ENCODE measurements at regions not wholly inside any gene's neighbourhood (a gene's known extent, or its start where the extent isn't known, plus 50 kb on each side); places are given as distances from the start of the nearest gene placed in this dataset.
"Not testable (repeated sequence)": the region's sequence is repeated elsewhere in the genome, so short reads cannot be mapped to it uniquely, and the experiment has no call there.

DNA sequence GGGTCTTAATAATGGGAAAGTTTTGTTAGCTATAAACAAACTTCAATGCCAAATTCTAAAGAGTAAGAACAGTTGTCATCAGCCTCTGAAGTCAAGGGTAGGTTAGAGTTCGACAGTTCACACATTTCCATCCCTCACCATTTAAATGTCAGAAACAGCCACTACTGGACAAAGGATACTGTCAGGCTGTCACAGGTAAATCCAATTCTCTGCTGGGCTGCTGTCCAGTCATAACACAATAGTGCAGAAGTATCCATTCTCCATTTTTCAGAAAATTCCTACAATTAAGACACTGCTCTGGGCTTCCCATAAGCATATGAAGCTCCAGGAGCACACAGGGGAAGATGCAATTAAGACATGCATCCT is 221.4 kb downstream of the RPS29 start:
- no peak for DNase-seq

DNA sequence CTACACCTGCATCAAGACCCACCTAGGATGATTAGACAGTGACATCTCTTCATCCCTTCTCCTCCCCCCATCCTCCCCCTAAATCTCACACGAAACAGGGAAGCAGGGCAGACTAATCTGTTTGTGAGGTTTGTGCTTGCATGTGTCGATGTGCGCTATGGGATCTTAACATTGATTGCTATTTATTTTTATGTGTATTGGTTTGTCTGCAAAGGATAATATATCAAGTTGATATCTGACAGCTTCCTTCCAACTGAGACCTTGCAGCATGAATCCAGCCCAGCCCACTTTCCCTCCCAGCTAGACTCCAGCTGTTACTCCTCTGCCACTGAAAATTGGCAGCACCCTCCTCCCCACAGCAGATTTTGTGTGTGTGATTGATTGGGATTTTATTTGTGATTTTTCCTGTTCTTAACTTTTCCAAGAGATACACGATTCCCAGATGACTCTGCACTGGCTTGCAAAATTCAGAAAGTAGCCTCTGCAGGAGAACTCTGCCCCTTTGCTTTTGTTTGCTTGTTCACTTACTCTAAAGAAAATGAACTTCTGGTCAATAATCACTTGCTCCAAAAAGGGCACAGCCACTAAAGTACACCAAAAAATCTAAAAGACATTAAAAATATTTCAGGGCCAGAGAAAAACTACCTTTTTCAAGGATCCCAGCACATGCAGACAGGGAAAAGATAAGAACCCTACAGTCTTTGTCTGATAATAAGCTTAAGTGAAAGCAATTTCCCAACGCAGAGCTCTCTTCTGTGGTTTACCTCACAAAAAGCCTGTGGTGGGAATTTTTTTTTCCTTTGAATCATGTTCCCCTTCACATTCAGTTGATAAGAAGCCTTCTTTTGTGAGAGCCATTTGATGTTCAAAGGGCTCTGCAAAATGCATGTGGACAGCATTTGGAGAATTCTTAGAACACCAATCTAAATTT is 222.1 kb downstream of the RPS29 start:
- no peak for DNase-seq

DNA sequence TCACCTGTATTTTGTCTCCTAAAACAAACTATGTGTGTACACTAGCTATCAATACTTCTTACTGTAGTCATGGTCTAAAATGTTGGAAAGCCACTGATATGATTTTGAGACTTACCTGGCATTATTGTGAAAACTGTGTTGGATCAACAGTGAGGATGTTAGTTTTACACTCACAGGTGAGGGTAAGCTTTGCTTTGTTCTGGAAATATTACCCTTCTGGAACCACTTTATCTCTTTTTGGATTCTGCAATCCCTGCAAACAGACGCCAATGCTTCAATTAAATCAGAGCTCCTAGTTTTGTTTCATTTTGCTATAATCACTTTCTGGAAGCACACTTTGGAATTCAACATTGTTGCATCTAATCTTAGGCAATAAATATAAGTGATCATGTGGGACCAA is 223.3 kb downstream of the RPS29 start:
- no peak for DNase-seq

DNA sequence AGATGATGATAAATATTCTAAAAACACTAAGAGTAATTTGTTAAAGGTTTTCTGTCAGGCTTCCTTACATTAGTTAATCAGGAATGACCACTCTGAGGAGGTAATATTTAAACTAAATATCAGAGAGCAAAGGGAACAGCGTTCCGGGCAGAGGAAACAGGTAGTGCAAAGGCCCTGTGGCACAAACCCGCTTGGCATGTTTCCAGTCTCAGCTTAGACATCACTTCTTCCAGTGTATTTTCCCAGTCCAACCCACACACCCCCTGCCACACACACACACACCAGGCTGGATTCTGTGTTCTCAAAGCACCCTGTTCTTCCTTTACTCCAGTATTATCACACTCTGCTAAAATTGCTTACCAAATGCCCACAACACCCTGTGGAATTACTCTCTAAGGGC is 247.1 kb downstream of the RPS29 start:
- no peak for DNase-seq

DNA sequence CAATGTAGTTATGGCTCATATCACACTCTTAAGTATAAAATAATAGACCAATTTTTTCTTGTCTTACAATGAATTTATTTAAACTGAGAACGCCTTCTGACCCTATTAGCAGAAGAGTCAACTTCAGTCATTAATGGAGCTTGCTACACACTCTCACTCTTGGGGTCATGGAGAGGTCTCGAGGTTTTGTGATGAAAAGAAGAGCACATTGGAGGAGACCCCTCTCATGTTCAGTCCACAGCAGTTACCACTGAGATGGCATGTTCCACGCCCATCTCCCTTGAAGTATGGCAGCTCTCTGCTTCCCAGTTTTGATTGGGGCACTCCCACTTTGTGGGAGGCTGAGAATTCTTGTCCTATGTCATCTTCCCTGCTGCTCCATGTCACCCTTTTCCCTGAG is 266.4 kb downstream of the RPS29 start:
- DNase-seq = no peak

DNA sequence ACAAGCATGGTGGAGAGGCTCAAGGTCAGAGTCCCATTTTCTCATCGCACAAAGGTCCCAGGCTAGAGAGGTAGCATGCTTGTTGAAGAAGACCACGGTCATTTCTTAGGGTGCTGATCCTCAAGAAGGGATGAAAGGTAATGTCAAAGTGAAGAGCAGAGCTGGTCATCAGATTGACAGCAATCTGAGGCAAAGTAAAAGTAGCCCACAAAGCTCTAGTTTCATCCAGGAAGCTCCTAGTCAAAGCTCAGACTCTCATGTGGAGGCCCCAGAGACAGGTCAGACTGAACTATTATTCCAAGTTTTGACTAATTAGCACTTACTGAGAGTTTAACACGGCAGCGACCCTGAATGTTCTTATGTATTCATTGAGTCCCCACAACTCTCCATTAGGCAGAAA is 270.6 kb downstream of the RPS29 start:
- no peak for DNase-seq

DNA sequence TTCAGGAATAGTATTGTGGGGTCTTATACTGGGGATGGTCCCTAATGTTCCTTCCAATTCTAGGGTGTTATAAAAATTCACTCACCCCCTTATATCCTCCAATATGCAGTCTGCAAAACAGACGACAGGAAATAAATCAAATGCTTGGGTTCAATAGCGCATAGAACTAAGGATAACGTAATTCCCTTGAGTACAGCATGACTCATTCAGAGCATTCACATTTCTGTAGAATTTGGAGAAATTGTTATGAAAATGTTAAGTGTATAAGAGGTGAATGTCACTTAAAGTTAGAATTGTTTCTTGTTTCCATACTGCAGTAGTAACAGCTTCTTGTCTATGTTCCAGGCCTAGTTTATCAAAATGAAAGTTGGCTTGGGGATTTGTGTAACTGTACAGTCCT is 271.4 kb downstream of the RPS29 start:
- no peak for DNase-seq

DNA sequence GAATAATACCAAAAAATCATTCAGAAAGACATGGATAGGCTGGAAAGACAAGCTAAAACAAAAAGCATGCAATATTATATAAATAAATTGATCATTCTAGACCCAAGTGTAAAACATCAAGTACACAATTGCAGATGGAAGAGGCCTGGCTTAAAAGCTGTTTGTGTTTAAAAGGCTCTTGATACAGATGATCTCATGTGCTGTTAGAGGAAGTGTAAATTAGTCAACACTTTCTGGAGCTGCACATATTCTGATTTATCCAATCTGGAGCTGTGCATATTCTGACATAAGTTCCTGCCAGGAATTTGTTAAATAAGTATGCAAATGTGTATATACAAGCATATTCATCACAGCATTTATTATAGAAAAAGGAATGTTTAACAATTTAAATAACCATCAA is 273.1 kb downstream of the RPS29 start:
- DNase-seq = no peak

DNA sequence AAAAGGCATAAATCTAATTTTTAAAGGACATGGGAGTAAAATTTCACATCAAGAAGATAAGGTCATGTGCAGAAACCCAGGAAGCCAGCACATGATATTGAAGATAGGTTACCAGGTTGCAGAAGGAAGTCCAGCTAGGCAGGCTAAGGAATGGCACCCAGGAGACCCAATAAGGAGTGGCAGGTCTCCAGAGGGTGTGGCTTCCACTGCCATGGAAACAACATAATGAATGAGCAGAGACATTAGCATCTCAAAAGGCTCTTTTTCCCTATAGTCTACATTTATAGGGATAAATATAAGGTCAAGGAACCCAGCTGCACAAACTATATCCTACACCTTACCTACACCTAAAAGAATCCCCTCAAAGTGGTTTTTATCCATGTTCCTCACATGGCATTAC is 275.9 kb downstream of the RPS29 start:
- no peak for DNase-seq

DNA sequence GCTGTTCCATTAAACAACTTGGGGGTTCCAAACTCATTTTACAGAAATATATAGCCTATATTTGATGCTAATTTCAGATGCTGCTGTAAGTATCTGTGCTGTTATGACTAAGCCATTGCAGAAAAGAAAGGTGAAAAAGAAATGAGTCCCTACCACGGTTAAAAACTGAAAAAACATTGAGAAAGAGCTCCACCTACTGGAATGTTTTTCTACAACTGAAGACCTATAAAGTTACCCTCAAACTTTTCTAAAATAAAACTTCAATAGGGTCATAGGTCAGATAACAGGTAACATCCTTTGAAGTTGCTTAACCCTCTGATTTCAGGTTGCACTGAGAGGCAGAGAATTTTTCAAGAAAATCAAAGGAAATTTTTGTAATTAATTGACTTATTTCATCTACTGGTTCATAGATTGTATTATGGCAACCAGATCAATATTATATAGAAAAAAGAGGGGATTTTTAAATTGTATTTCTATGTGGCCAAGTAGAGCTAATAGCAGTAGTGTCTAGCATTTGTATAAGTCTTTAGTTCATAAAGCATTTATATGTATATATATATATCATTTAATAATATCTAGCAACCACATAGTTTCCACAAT is 279.9 kb downstream of the RPS29 start:
- DNase-seq = no peak

DNA sequence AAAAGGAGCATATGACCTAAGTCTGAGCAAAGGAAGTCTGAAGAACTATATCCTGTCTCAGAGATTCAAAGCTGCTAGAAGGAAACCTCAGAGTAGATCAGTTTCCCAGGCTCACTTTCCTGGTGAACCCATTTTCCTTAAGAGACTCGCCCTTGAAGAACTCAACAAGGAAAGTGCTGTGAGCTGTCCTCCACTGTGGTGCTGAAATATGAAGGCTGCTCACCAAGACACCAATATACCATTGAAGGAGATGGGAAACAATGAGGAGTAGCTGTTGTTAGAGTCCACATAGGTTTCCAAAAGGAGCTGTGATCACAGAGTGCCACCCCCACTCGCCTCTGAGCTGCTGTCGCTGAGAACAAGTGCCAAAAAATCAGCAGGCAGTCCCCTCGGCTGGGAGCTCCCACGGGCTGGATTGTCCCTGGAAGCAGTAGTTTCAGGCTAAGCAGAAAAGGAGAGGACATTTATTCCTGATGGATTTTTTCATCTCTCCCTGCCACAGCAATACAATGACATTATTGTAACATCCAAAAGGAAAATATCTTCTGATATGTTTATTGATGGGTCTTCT is 282.1 kb downstream of the RPS29 start:
- no peak for DNase-seq

DNA sequence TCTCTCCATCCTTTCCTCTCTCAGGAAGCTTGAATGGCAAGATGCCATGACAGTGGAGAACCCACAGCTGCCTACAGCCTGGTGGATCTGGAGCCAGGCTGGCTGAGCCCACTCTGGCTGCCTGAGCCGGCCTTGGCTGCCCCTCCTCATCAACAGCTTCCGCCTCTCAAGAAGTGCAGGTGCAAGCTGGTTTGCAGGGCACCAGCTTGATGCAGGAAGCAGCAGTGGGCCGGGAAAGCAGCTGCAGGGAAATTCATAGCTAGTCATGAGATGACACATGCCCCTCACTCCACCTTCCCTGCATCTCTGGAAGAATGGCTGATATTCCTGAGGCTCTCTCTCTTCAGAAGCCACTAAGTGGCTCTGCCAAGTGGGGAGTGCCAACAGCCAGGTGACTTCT is 289.1 kb downstream of the RPS29 start:
- no peak for DNase-seq

DNA sequence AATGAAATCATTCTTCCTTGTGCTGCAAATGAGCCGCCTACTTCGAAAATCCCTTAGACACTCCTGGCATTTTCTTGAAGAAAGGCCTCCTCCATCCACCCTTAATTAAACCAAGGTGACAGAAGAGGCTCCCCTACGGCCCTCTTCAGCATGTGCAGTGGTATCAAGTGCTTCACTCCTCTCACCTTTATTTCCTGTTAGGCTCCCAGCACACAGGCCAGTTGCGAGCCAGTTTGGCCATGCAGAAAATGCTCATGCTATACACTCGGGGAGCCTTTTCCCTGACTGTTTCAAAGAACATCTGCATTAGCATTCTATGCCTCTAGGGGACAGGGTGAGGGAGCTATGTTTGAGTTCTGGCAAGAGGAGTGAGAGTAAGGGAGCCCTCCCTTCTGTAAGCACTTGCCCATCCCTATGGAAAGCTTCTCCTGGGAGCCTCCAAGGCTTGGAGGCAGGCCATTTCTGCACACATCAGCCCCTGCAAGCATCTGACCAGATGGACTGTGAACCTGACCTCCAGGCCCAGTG is 291.5 kb downstream of the RPS29 start:
- DNase-seq = no peak

DNA sequence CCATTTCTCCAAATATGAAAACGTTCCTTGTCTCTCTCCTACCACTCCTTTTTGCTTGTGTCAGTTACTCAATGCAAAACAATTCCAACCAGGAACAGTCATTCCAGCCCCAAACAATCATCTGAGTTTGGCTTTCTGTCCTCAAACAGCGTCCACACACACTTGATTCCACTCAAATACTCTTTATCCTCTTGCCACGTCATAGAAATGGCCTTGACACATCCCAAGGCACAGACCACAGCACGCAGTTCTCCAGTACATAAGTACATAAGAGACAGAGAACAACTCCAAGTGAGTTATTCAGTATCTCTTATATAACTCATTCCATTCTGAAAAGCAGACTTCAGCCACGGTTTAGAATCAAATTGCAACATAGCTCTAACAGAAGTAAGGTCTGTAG is 299.2 kb downstream of the RPS29 start:
- DNase-seq = no peak

DNA sequence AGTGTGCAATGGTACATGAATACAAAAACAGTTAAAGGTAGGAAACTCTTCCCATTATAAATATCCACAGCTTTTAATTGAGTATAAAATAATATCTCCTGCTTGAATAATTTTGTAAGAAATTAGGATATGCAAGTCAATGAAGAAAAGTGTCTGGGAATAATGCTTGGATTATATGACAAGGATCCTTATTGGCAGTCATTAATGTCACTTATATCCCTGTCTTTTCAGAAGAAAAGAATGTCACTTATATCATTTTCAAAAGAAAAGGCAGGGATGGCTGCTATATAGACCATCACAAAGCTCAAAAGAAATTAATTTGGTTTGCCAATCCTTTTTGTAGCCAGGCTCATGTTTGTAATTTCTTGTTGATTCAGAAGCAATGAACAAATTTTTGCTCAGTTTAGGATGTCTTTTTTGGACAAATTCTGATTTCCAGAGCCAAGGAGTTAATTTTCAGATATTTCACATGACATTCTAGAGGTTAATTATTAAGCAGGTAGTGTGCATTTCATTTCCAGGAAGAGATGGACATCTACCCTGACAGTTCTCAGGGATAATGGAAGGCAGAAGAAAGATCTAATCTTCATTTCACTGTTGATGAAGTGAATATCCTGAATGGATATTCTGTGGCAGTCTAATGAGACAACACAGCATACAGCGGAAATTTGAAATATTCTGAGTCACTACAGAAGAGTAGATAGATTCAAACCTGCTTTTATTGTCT is 299.8 kb downstream of the RPS29 start:
- DNase-seq = no peak

DNA sequence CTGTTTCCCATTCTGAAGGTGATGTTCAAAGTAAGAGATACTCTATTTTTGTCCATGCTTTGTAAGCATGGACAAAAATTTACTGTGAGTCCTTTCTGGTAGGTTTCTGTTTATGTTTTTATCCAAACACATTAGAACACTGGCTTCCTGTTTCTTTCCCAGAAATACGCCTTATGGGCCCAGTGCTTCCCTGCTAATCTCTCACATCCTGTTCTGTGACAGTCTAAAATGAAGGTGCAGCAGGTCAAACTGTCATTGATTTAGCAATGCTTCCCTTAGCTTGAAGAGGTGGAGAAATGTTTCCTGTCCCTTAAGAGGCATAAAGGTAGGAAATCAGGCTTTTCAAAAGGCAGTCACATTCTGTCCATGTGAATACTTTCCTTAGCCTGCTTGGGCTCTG is 305.6 kb downstream of the RPS29 start:
- DNase-seq = no peak

DNA sequence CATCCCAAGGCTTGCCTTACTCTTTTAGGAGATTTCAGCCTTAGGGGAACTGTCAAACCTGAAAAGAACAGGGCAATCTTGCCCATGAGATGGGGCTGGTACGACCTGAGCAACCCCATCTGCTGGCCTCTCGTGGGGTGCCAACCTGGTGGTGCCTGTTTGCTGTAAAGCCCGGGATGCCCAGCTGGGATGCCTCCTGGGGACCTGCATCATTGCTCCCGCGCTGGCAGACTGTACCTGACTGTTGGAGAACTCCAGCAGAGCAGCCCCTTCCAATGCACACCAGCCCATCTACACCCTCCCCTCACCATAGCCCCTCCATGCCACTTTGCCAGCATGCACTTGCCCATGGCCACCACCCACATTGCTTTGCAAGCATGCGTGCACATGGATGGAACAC is 335.7 kb downstream of the RPS29 start:
- DNase-seq = no peak

DNA sequence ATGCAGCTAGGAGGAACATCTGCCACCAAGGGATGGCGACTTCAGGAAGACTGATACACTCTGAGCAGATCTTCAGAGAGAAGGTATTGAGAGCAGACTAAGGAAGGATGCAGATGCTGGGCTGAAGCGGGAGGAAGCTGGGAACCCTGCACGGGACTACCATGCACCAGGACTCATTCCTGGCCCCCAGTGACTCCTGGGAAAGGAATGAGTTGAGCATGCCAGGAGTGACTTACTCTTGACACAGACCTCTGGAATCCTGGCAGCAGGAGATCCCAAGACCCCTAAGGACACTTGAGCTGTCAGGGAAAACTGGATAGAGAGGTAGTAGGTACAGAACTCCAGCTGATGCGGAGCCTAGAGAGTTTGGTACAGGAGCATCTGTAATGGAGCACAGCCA is 336.1 kb downstream of the RPS29 start:
- DNase-seq = no peak

DNA sequence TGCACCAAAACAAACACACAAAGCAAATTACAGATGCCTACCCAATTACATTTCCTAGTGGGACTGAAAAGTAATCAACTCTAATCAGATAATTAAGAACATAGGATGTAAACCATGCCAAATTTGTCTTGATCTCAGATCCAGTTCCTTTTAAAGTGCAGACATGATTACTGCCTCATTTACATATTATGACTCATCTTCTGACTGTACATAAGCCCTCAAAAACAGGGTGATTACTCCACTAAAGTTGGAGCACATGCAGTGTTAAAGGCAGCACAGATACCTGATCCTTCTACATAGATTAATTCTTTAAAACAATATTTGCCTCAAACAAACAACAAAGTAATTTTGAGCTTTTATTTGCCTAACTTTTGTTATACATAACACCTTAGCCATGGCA is 337.2 kb downstream of the RPS29 start:
- no peak for DNase-seq

DNA sequence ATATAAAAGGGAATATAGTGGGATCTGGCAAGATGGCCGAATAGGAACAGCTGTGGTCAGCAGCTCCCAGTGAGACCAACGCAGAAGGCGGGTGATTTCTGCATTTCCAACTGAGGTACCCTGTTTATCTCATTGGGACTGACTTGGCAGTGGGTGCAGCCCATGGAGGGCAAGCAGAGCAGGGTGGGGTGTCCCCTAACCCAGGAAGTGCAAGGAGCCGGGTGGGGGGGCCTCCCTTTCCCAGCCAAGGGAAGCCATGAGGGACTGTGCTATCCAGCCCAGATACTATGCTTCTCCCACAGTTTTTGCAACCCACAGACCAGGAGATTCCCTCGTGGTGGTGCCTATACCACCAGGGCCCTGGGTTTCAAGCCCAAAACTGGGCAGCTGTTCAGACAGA is 342.4 kb downstream of the RPS29 start:
- DNase-seq = not testable (repeated sequence)

DNA sequence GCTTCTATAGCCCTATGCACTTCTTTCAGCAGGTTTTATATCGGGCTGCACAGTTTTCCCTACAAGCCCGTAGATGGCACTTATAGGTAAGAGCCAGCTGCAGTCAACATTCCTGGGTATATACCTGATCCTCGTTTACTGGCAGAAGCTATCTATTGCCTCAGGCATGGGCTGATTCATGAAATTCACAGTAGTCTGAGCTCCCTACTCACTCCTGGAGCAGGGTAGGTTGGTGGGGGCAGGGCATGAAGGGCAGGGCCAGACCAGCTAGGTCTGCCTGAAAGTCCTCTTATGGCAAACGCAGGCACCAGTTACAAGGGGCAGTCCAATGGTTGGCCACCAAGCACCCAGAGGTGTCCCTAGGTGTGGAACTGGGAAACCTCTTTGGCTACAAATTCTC is 345.8 kb downstream of the RPS29 start:
- no peak for DNase-seq

DNA sequence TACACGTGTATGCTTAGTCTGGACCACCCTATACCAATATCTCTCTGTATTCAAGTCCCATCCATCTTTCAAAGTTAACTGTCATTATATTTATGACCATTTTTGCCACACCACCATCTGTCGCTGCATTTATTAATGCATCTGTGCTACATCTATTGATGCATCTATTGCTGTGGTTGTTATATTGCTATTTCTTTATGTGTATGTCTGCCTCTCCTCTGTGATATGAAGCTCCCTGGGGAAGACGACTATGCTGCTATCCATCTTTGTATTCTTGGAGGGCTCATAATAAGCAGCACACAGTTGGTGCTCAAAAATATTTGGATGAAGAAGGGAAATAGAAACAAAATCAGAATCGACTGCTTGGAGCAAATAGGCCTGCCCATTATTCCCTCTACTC is 357.6 kb downstream of the RPS29 start:
- no peak for DNase-seq

DNA sequence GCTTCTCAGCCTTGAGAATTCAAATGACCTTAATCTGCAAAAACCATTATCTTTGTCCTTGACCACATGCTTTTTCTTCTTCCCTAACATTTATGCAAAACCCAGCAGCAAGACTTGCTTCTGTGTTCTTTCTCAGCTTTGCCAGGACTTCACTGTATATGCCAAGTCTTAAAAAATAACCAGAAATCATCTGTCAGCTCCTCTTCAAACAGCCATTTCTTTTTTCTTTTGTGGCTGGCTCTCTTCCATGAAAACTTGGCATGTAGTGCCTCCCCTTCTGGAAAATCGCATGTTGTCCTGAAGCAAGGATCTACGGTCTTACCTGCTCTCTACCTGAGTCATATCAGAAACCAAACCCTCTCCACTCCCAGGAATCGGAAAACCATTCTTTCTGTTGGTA is 364.9 kb downstream of the RPS29 start:
- no peak for DNase-seq

DNA sequence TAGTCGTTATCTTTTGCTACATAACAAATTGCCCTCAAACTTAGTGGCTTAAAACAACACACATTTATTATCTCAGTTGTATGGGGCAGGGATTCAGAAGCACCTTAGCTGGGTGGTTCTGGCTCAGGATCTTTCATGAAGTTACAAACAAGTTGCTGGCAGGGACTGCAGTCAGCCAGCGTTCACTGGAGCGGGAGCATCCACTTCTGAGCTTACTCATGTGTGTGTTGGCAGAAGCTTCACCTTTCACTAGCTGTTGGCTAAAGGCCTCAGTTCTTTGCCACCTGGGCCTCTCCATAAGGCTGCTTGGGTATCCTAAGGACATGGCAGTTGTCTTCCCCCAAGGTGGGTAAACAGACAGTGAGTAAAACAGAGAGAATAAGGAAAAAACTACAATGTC is 365.7 kb downstream of the RPS29 start:
- no peak for DNase-seq

All from CD4-positive, alpha-beta T cell treated with Interferon alpha-2 for 1 hour (primary cell).